ENCODE measurements at regions not wholly inside any gene's neighbourhood (a gene's known extent, or its start where the extent isn't known, plus 50 kb on each side); places are given as distances from the start of the nearest gene placed in this dataset.

- no peak overlapping the region for H3K4me3 ChIP-seq
- H3K27me3 ChIP-seq: no peaks in the 10 kb centered on the region
- no peaks in the 10 kb centered on the region for H3K36me3 ChIP-seq
- no peaks in the 10 kb centered on the region for H3K9me3 ChIP-seq
- no peak for DNase-seq
These were observed 267.6 kb downstream of the CNTN3 start for GRCh38 chr3:74346896-74347295.

- DNase-seq: no peak
- Histone ChIP-seq H3K36me3 (no peaks in the 10 kb centered on the region), H3K27me3 (no peaks in the 10 kb centered on the region), H3K4me3 (no peak overlapping the region), H3K9me3 (no peaks in the 10 kb centered on the region)
These were observed 268.8 kb downstream of the CNTN3 start for GRCh38 chr3:74345701-74346100.

- H3K9me3 ChIP-seq: no peaks in the 10 kb centered on the region
- H3K27me3 ChIP-seq: no peaks in the 10 kb centered on the region
- H3K36me3 ChIP-seq: no peaks in the 10 kb centered on the region
- no peak for DNase-seq
- no peak overlapping the region for H3K4me3 ChIP-seq
These were observed 269.5 kb downstream of the CNTN3 start for GRCh38 chr3:74344865-74345440.

GRCh38 chr3:74343391-74343790 is 271.1 kb downstream of the CNTN3 start:
- no peaks in the 10 kb centered on the region for H3K27me3 ChIP-seq
- no peak for DNase-seq

GRCh38 chr3:74338998-74339397 is 275.5 kb downstream of the CNTN3 start:
- Histone ChIP-seq H3K9me3 (no peaks in the 10 kb centered on the region), H3K27me3 (no peaks in the 10 kb centered on the region), H3K4me3 (no peak overlapping the region), H3K36me3 (no peaks in the 10 kb centered on the region)
- DNase-seq: no peak

More at GRCh38 chr3:74343391-74343790, 271.1 kb downstream of the CNTN3 start:
- Histone ChIP-seq H3K36me3 (no peaks in the 10 kb centered on the region), H3K4me3 (no peak overlapping the region), H3K9me3 (no peaks in the 10 kb centered on the region)

GRCh38 chr3:74332165-74332564 is 282.3 kb downstream of the CNTN3 start:
- Histone ChIP-seq H3K36me3 (no peaks in the 10 kb centered on the region), H3K27me3 (no peaks in the 10 kb centered on the region), H3K4me3 (no peak overlapping the region), H3K9me3 (no peaks in the 10 kb centered on the region)
- no peak for DNase-seq

GRCh38 chr3:74331711-74332110 is 282.7 kb downstream of the CNTN3 start:
- H3K27me3 ChIP-seq: no peaks in the 10 kb centered on the region
- no peaks in the 10 kb centered on the region for H3K9me3 ChIP-seq
- H3K36me3 ChIP-seq: no peaks in the 10 kb centered on the region
- DNase-seq: no peak
- H3K4me3 ChIP-seq: no peak overlapping the region

GRCh38 chr3:74329096-74329495 is 285.4 kb downstream of the CNTN3 start:
- Histone ChIP-seq H3K27me3 (no peaks in the 10 kb centered on the region), H3K4me3 (no peak overlapping the region), H3K9me3 (no peaks in the 10 kb centered on the region), H3K36me3 (no peaks in the 10 kb centered on the region)
- DNase-seq: no peak

- Histone ChIP-seq H3K36me3 (no peaks in the 10 kb centered on the region), H3K4me3 (no peak overlapping the region), H3K9me3 (no peaks in the 10 kb centered on the region), H3K27me3 (no peaks in the 10 kb centered on the region)
- DNase-seq: no peak
These were observed 286.0 kb downstream of the CNTN3 start for GRCh38 chr3:74328435-74328834.

GRCh38 chr3:74315291-74315690 is 299.2 kb downstream of the CNTN3 start:
- Histone ChIP-seq H3K4me3 (no peak overlapping the region), H3K9me3 (no peaks in the 10 kb centered on the region; the same call in 1 of the 2 replicates), H3K27me3 (no peaks in the 10 kb centered on the region), H3K36me3 (no peaks in the 10 kb centered on the region)
- DNase-seq: no peak

GRCh38 chr3:74314696-74315095 is 299.8 kb downstream of the CNTN3 start:
- DNase-seq: peak; percentile 0

GRCh38 chr3:74309716-74310115 is 304.7 kb downstream of the CNTN3 start:
- no peaks in the 10 kb centered on the region for H3K36me3 ChIP-seq
- H3K9me3 ChIP-seq: no peaks in the 10 kb centered on the region
- DNase-seq: no peak
- no peaks in the 10 kb centered on the region for H3K27me3 ChIP-seq
- H3K4me3 ChIP-seq: no peak overlapping the region

More at GRCh38 chr3:74314696-74315095, 299.8 kb downstream of the CNTN3 start:
- Histone ChIP-seq H3K27me3 (no peaks in the 10 kb centered on the region), H3K9me3 (no peaks in the 10 kb centered on the region), H3K36me3 (no peaks in the 10 kb centered on the region), H3K4me3 (no peak overlapping the region)

GRCh38 chr3:74304424-74304823 is 310.0 kb downstream of the CNTN3 start:
- DNase-seq: no peak
- Histone ChIP-seq H3K4me3 (no peak overlapping the region), H3K36me3 (no peaks in the 10 kb centered on the region), H3K9me3 (no peaks in the 10 kb centered on the region), H3K27me3 (no peaks in the 10 kb centered on the region)

GRCh38 chr3:74303711-74304110 is 310.7 kb downstream of the CNTN3 start:
- no peak for DNase-seq

GRCh38 chr3:74302969-74303368 is 311.5 kb downstream of the CNTN3 start:
- no peaks in the 10 kb centered on the region for H3K36me3 ChIP-seq
- DNase-seq: no peak
- no peaks in the 10 kb centered on the region for H3K27me3 ChIP-seq
- H3K4me3 ChIP-seq: no peak overlapping the region
- H3K9me3 ChIP-seq: no peaks in the 10 kb centered on the region

More at GRCh38 chr3:74303711-74304110, 310.7 kb downstream of the CNTN3 start:
- no peaks in the 10 kb centered on the region for H3K27me3 ChIP-seq
- H3K36me3 ChIP-seq: no peaks in the 10 kb centered on the region
- no peak overlapping the region for H3K4me3 ChIP-seq
- H3K9me3 ChIP-seq: no peaks in the 10 kb centered on the region

- DNase-seq: no peak
- Histone ChIP-seq H3K4me3 (no peak overlapping the region), H3K36me3 (no peaks in the 10 kb centered on the region), H3K9me3 (no peaks in the 10 kb centered on the region), H3K27me3 (no peaks in the 10 kb centered on the region)
These were observed 312.2 kb downstream of the CNTN3 start for GRCh38 chr3:74302281-74302680.

GRCh38 chr3:74301056-74301455 is 313.4 kb downstream of the CNTN3 start:
- no peak overlapping the region for H3K4me3 ChIP-seq
- DNase-seq: no peak
- H3K9me3 ChIP-seq: no peaks in the 10 kb centered on the region
- H3K36me3 ChIP-seq: no peaks in the 10 kb centered on the region
- H3K27me3 ChIP-seq: no peaks in the 10 kb centered on the region

- Histone ChIP-seq H3K4me3 (no peak overlapping the region), H3K9me3 (no peaks in the 10 kb centered on the region)
These were observed 319.0 kb downstream of the CNTN3 start for GRCh38 chr3:74295479-74295878.

GRCh38 chr3:74288761-74289160 is 325.7 kb downstream of the CNTN3 start:
- Histone ChIP-seq H3K9me3 (no peaks in the 10 kb centered on the region), H3K36me3 (no peaks in the 10 kb centered on the region), H3K4me3 (no peak overlapping the region), H3K27me3 (no peaks in the 10 kb centered on the region)
- DNase-seq: no peak

More at GRCh38 chr3:74295479-74295878, 319.0 kb downstream of the CNTN3 start:
- no peak for DNase-seq
- H3K36me3 ChIP-seq: no peaks in the 10 kb centered on the region
- no peaks in the 10 kb centered on the region for H3K27me3 ChIP-seq

Measured in MG63 (cell line).